HG02759 (cell line): ENCODE measurements at regions not wholly inside any gene's neighbourhood (a gene's known extent, or its start where the extent isn't known, plus 50 kb on each side); places are given as distances from the start of the nearest gene placed in this dataset.

Source experiments
- ATAC-seq: cut with Tn5 transposase; IDR thresholded peaks from one replicate; pipeline ENCODE4 v1.9.1; 2021; ENCODE audit warnings: mild to moderate bottlenecking, moderate library complexity; ENCODE audit not compliant: unreplicated experiment

DNA sequence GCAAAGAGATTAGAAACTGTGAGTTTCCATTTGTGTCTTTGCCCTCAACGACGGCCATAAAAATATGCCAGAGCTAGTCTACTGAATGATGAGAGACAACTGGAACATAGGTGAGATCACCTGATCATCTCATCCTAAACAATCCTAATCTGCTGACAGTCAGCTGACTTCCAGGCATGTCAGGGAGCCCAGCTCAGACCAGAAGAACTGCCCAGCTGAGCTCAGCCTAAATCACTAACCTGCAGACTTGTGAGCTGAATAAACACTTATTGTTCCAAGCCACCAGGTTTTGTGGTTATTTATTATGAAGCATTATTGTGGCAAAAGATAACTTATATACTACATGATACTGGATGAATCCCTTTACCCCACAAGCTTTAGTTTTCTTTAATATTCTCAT is 118.9 kb upstream of the PLEKHG7 start:
- ATAC-seq, result no peak

DNA sequence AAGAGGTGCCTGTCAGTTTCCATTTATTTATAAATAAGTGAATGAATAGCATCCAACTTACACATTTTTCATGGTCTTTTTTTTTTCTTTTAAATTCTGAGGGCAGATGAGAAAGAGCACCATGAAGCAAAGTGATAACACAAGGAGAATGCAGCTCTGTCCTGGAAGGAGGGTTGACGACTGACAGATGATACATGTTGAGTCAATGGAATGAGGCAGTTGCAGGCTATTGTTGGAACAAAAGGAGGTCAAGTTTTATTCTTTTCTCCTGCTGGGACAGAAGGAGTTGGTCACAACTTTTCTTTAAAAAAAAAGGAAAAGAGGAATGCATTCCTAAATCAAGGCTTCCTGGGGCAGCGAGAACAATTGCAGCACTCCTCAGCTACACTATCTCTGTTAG is 119.9 kb upstream of the PLEKHG7 start:
- ATAC-seq, result no peak

GRCh38 chr12:92582475-92582874 is 120.3 kb upstream of the PLEKHG7 start:
- no peak for ATAC-seq

DNA sequence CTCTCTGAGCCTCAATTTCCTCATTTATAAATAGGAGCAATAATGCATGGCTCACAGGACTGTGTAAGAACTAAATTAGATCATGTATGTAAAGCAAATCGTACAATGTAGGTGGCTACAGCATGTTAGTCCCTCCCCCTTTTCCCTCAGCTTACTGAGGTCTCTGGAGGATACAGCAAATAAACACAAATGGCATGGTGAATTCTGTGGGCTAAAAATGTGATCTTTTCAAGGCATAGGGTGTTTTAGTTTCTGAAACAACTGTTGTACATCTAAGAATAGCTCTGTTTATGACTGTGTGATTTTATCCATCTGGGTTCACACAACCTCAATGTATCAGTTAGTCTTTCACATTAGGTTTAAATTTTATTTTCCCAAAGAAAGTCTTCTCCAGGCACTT is 121.2 kb upstream of the PLEKHG7 start:
- ATAC-seq, result no peak

DNA sequence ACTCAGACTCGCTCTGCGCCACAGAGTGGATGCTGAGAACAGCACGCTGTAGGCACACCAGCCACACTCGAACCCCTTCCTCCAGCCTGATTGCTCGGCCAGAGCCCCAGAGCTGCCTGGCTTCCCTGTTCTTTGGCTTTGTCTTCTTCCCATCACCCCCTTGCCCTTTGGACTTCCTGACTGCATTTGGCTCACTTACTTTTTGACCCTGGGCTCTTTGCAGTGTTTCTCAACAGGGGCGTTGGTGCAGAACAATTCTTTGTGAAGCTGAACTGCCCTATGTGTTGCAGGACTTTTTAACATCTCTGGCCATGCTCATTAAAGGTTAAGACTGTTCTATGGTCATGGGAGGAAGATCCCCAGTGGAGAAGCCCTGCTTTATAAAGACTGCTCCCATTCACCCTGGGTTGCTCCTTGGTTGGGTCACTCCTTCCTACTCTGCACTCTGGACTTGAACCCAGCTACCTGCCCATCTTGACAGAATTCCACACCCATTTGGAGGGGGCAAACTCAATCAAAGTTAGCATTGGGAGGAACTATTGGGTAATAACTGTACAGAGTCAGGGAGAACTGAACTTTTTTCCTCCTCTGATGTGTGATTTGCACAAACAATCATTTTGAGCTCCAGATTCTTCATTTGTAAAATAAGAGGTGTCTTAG is 127.7 kb upstream of the PLEKHG7 start:
- ATAC-seq, result no peak

- ATAC-seq, result no peak
These were observed 128.6 kb upstream of the PLEKHG7 start for GRCh38 chr12:92574051-92574783.

GRCh38 chr12:92573104-92573503 is 129.7 kb upstream of the PLEKHG7 start:
- ATAC-seq, result no peak

DNA sequence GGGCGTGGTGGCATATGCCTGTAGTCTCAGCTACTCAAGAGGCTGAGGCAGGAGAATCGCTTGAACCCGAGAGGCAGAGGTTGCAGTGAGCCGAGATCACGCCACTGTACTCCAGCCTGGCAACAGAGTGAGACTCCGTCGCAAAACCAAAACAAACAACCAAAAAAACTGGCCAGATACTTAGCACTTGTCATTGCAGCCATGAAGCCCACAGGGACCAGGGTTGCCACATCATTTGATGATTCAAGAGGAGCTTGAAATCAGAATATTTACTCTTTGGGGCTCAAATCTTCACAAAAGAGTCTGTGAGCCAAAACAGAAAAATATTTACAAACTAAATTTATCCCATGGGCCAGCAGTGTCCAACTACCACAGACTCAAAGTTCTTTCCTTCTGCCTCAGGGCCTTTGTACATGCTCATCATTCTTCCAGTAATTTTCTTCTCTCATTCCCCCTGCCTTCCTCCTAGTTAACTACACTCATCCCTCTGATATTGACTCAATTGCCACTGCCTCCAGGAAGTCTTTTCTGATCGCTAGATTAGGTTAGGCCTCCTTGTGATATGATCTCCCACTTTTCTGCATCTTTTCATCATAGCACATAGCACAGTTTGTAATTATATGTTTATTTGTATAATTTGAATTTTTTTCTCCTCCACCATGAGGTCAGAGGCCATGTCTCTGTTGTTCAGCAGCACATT is 130.8 kb upstream of the PLEKHG7 start:
- ATAC-seq, result no peak

- no peak for ATAC-seq
These were observed 131.6 kb upstream of the PLEKHG7 start for GRCh38 chr12:92571169-92571568.

- ATAC-seq, result peak; percentile 89
These were observed 132.6 kb upstream of the PLEKHG7 start for GRCh38 chr12:92570056-92570753.

DNA sequence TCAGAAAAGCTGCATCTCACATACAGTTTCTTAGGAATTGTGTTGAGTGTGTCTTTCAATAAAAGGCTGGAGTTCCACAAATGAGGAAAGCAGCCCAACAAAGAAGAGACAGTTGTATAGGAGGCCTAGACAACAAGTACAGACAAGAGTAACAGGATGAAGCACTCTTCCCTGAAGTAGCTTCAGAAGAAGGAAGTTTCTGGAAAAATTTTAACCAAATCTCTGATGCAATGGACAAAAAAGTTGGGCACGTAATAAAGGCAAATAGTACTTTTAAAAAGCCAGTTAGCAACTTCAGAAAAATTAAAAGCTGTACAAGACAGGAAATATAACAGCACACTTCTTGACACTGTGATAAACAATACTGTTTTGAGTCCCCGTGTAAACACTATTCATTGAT is 134.1 kb upstream of the PLEKHG7 start:
- ATAC-seq, result no peak

- ATAC-seq, result no peak
These were observed 136.3 kb upstream of the PLEKHG7 start for GRCh38 chr12:92566448-92567019.

GRCh38 chr12:92563819-92564218 is 139.0 kb upstream of the PLEKHG7 start:
- ATAC-seq, result no peak

DNA sequence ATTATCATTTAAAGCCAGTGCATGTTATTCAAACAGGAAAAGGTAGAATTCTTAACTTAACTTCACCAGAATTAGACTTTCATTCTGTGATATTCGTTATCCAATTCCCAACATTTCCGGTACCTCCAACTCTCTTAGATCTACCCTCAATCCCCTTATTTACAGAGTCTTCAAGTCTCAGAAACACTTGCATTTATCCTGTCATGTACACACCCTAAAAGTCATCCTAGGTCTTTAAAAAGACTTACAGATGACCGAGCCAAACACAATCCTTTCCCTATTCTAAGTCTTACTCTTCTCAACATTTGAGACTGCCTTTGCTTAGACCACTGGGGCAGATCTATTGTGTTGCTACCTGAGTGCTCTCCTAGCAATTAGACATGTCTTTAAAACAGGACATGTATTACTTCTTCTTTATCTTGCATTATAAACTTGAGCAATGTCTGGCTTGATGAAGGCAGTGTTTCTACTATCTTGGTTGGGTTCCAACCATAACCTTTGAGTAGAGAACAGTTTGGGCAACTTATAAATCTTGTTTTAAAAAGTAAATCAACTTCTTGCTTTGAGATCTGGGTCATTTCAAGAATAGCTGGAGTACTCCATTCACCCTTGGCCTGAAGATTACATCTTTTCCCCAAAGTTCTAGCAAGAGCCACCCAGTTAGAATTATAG is 140.6 kb upstream of the PLEKHG7 start:
- no peak for ATAC-seq

DNA sequence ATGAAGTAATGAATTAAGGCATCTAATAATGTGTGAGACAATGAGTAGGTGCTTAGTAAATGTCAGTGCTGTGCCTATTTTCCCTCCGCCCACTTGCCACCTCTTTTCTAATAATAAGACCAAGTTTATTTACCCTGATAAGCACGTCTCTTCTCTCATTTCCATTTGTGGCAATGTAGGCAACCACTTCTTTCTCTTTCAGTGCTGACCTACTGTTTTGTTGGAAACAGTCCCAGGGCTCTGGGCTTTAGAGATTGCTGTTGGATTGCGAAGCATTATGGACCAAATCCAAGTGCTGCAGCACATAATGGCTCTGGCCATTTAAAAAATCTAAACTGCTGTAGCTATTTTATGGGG is 141.3 kb upstream of the PLEKHG7 start:
- ATAC-seq, result no peak

GRCh38 chr12:92560713-92561542 is 141.9 kb upstream of the PLEKHG7 start:
- no peak for ATAC-seq

DNA sequence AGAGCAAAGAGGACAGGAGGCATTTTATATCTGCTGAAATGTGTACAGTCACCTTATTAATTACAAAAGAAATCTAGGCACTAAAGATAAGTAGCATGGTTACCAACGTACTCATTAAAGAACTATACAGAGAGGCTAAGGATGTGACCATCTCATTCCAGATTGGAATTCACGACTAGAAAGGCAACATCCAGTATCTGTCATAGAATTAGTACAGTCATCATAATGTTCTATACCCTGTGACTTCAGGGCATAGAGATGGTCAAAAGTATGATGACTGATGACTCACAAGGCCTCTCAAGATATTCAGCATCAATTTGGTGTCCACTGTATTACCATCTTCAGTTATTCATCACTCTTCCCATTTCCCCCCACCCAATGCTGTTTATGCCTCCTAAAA is 144.0 kb upstream of the PLEKHG7 start:
- ATAC-seq, result no peak

DNA sequence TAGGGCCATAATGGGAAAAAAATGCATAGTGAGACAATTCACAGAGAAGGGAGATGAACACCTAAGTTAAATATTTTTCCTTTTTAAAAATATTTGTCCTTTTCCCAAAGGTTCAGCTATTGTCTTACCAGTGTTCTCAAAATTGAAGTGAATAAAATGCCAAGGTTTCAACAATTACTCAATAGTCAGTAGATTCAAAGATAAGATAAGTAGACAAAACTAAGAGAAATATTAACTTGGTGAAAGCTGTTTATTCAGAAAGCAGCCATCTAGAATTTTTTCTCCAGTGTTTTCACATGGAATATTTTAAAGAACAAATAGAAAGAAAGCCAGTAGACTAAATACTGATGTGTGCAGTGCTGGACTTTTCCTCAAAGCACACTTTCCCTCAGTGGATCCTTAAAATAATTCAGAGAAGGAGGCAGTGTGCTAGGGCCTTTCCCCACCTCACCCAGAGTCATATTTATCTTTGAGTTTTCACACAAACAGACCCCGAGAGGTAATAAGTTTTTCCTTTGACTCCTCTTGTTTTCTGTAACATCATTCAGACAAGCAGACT is 144.5 kb upstream of the PLEKHG7 start:
- no peak for ATAC-seq

- no peak for ATAC-seq
These were observed 145.4 kb upstream of the PLEKHG7 start for GRCh38 chr12:92557422-92557724.
